GM06990 (cell line): ENCODE measurements at regions not wholly inside any gene's neighbourhood (a gene's known extent, or its start where the extent isn't known, plus 50 kb on each side); places are given as distances from the start of the nearest gene placed in this dataset.

ENCODE experiments used
- DNase-seq: peaks from one replicate; pipeline ENCODE4 v3.0.0-alpha.2; 2011; ENCODE audit not compliant: insufficient read length; ENCODE audit errors: extremely low read depth
- H3K27me3 ChIP-seq: replicated peaks from 2 replicates; pipeline ENCODE4 v1.6.0; 2011; ENCODE audit warnings: low read length; ENCODE audit not compliant: control insufficient read depth, insufficient read depth
- H3K36me3 ChIP-seq: 2 replicates; pipeline ENCODE4 v1.5.1; 2011; ENCODE audit warnings: low read length; ENCODE audit not compliant: control insufficient read depth, insufficient read depth
- H3K4me3 ChIP-seq: replicated peaks from 2 replicates; pipeline ENCODE4 v1.5.1; 2011; ENCODE audit warnings: low read depth, mild to moderate bottlenecking, control low read depth, low read length
- TF ChIP-seq, protein P1 (sequence below): IDR thresholded peaks from 2 replicates; pipeline ENCODE4 v1.5.1; 2011; ENCODE audit warnings: low read length, control low read depth, mild to moderate bottlenecking, inconsistent platforms; ENCODE audit not compliant: insufficient read depth, poor library complexity, severe bottlenecking

DNA sequence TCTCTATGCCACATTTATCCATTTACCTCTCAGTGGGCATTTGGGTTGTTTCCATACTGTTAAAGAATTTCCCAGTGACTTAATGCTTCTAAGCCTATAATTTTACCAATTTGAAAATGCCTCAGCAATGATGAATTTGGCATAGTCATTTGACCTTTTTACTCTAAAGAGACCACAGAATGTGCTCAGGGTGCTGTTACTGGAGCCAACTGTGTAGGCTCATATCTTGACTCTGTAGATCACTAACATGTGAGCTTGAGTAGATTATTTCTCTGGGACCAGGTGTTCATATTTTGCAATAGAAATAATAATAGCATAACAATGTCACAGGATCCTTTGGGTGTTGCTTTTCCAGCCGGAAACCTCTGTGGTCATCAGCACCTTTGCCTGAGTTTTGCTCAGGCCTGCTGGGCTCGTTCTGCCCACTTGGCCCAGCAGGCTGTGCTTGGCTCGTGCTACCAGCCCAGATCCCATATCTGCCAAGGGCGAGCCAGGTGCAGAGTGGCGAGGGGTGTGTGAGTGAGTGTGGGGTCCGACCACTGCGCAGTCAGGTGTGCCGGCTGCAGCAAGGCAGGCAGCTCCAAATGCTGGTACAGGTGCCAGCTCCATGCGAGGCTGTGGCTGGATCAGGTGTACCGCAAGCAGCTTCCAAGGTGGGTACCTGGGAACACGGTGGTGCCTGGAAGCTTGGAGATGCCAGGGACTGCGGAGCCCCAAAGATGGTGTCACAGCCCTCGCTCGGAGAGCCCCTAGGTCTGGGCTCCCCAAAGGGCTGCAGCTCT lies 70.6 kb upstream of the ANK2 start:
- H3K4me3 ChIP-seq = no peak overlapping the region
- no peak for DNase-seq
- TF ChIP-seq, protein P1, sequence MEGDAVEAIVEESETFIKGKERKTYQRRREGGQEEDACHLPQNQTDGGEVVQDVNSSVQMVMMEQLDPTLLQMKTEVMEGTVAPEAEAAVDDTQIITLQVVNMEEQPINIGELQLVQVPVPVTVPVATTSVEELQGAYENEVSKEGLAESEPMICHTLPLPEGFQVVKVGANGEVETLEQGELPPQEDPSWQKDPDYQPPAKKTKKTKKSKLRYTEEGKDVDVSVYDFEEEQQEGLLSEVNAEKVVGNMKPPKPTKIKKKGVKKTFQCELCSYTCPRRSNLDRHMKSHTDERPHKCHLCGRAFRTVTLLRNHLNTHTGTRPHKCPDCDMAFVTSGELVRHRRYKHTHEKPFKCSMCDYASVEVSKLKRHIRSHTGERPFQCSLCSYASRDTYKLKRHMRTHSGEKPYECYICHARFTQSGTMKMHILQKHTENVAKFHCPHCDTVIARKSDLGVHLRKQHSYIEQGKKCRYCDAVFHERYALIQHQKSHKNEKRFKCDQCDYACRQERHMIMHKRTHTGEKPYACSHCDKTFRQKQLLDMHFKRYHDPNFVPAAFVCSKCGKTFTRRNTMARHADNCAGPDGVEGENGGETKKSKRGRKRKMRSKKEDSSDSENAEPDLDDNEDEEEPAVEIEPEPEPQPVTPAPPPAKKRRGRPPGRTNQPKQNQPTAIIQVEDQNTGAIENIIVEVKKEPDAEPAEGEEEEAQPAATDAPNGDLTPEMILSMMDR = no peak
- no peaks in the 10 kb centered on the region for H3K36me3 ChIP-seq
- no peaks in the 10 kb centered on the region for H3K27me3 ChIP-seq

DNA sequence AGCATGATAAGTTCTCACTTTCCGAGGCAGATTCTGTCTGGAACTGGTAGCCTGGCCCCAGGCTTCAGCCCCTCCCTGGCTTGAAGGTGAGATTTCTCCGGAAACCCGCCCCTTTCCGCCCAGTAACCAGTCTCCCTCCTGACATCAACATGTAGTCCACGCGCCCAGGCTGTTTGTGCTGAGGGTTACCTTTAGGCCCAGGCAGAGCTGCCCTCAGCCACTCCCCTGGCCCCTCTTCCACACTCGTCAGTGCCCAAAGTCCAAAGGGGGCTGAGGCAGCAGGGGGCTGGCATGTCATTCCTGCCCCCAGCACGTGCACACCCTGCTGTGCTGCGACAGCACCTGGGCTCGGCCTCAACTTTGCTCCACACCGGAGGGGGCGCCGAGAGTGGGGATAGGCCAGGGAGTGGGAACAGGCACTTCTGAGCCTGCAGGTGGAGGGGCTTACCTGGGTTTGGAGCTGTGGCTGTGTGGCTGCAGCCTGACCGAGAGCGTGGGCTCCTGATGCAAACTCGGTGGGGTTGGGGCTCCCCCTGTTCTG lies 69.5 kb upstream of the ANK2 start:
- Histone ChIP-seq H3K27me3 (no peaks in the 10 kb centered on the region), H3K36me3 (no peaks in the 10 kb centered on the region), H3K4me3 (no peak overlapping the region)
- DNase-seq = no peak
- TF ChIP-seq, protein P1 = no peak

DNA sequence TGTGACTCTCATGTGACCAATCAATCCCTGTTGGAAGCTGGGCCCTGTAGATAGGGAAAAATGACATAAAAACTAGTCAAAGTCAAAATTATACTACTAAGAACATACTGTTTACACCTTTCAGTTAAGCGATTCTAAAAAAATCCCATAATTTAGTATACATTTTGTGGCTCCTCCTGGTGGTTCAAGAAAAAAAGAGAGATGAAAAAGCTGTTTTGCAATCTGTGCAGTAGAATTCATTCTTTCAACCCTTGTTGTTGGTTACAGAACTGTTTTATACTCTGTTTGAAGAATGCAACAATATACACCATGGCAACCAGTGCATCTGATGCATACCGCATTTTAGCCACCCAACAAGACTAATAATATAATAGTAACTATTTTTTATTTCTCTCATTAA lies 66.8 kb upstream of the ANK2 start:
- no peaks in the 10 kb centered on the region for H3K27me3 ChIP-seq
- H3K36me3 ChIP-seq = no peaks in the 10 kb centered on the region
- no peak overlapping the region for H3K4me3 ChIP-seq
- TF ChIP-seq, protein P1 = no peak
- DNase-seq = no peak

DNA sequence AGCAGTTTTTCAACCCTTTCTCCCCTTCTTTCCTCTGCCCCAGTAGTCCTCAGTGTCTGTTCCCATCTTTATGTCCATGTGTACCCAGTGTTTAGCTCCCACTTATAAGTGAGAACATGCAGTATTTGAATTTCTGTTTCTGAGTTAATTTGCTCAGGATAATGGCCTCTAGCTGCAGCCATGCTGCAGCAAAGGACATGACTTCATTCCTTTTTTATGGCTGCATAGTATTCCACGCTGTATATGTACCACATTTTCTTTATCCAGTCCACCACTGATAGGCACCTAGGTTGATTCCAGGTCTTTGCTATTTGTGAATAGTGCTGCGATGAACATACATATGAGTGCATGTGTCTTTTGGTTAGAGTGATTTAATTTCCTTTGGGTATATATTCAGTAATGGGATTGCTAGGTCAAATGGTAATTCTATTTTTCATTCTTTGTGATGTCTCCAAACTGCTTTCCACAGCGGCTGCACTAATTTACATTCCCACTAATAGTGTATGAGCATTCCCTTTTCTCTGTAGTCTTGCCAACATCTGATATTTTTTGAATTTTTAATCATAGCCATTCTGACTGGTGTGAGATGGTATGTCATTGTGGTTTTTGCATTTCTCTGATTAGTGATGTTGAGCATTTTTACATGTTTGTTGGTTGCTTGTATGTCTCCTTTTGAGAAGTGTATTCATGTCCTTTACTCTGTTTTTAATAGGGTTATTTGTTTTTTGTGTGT lies 54.6 kb upstream of the ANK2 start:
- Histone ChIP-seq H3K27me3 (no peaks in the 10 kb centered on the region), H3K36me3 (no peaks in the 10 kb centered on the region), H3K4me3 (no peak overlapping the region)
- TF ChIP-seq, protein P1 = no peak
- DNase-seq = no peak
